ENCODE measurements at regions not wholly inside any gene's neighbourhood (a gene's known extent, or its start where the extent isn't known, plus 50 kb on each side); places are given as distances from the start of the nearest gene placed in this dataset.
A peak's percentile ranks its signal among the peaks of the same experiment; 100 is the strongest.
"Not testable (repeated sequence)": the region's sequence is repeated elsewhere in the genome, so short reads cannot be mapped to it uniquely, and the experiment has no call there.

GRCh38 chr9:40196165-40196714 lies 840.8 kb downstream of the SPATA31A1 start:
- H3K27me3 Mint-ChIP-seq; H3K36me3 Mint-ChIP-seq; H3K9me3 Mint-ChIP-seq (ENCODE audit: low read depth); H3K4me3 Mint-ChIP-seq; CTCF ChIA-PET; H3K4me1 Mint-ChIP-seq; H3K27ac Mint-ChIP-seq; ATAC-seq: not testable (repeated sequence)
- peak; percentile 49 for DNase-seq

- H3K36me3 Mint-ChIP-seq; H3K4me1 Mint-ChIP-seq; H3K9me3 Mint-ChIP-seq (ENCODE audit: low read depth); H3K27ac Mint-ChIP-seq; DNase-seq; H3K27me3 Mint-ChIP-seq; CTCF ChIA-PET; ATAC-seq; H3K4me3 Mint-ChIP-seq: not testable (repeated sequence)
Measured at GRCh38 chr9:40196803-40197202, 841.3 kb downstream of the SPATA31A1 start.

GRCh38 chr9:40221596-40222233 lies 866.2 kb downstream of the SPATA31A1 start:
- CTCF ChIA-PET; H3K36me3 Mint-ChIP-seq; H3K4me1 Mint-ChIP-seq; ATAC-seq; H3K27ac Mint-ChIP-seq; H3K9me3 Mint-ChIP-seq (ENCODE audit: low read depth); DNase-seq; H3K4me3 Mint-ChIP-seq; H3K27me3 Mint-ChIP-seq: not testable (repeated sequence)

GRCh38 chr9:40222617-40223200 lies 867.2 kb downstream of the SPATA31A1 start:
- H3K27ac Mint-ChIP-seq; H3K36me3 Mint-ChIP-seq; H3K4me3 Mint-ChIP-seq; CTCF ChIA-PET; H3K27me3 Mint-ChIP-seq; ATAC-seq; H3K9me3 Mint-ChIP-seq (ENCODE audit: low read depth); H3K4me1 Mint-ChIP-seq: not testable (repeated sequence)
- peak; percentile 41 for DNase-seq

- DNase-seq; H3K4me1 Mint-ChIP-seq; H3K27ac Mint-ChIP-seq; H3K36me3 Mint-ChIP-seq; H3K4me3 Mint-ChIP-seq; CTCF ChIA-PET; H3K9me3 Mint-ChIP-seq (ENCODE audit: low read depth); ATAC-seq; H3K27me3 Mint-ChIP-seq: not testable (repeated sequence)
Measured at GRCh38 chr9:40223353-40223752, 867.9 kb downstream of the SPATA31A1 start.
